ENCODE measurements at regions not wholly inside any gene's neighbourhood (a gene's known extent, or its start where the extent isn't known, plus 50 kb on each side); places are given as distances from the start of the nearest gene placed in this dataset.

DNA sequence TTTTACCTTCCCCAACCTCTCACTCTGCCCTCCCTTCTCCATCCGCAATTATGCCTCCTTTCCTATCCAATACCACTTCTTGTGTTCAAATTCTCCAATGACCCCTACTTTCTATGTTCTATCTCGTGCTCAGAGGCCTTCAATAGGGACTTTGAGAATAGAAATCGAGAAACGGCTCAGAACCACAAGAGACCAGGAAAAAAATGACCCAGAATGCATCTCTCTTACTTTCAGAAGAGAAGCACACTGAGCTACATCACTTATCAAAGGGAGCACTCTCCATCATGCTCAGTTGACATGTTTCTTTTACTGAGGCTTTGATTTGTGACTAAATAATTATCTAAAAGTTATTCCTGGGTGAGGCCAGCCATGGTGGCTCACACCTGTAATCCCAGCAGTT, 162.4 kb upstream of the PRICKLE2 start:
- TF ChIP-seq YY1 (IDR thresholded peaks at IDR 0.05; ENCODE audit: low read depth) = no peak
- TF ChIP-seq TEAD4 (IDR thresholded peaks at IDR 0.05) = no peak
- TF ChIP-seq TCF12 (IDR thresholded peaks at IDR 0.05; ENCODE audit: low read depth) = no peak
- TF ChIP-seq CREB1 (IDR thresholded peaks at IDR 0.05; ENCODE audit: low read depth) = no peak

DNA sequence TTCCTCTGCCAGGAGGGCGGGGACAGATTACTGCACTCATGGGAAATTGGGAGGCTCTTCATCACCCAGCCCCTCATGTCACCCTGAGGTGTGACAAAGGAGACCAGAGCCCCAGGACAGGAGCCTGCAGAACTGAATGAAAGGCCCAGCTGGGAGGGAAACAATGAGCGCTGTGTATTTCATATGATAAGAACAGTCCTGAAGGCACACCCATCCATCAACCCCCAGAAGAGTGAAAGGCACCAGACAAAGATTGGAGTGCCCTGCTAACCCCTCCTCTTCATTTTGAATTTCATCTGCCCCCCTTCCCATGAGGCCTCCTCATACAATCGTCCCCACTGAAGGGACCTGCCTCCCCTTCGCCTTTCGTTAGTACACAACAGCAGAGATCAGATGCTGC, 160.0 kb upstream of the PRICKLE2 start:
- no peak for TF ChIP-seq TAF1 (IDR thresholded peaks at IDR 0.05; ENCODE audit: low read depth)
- TF ChIP-seq RAD21 (IDR thresholded peaks at IDR 0.05; ENCODE audit: low read depth) = no peak
- TF ChIP-seq EGR1 (IDR thresholded peaks at IDR 0.05) = no peak
- TF ChIP-seq NFIC (IDR thresholded peaks at IDR 0.05) = no peak
- no peak for TF ChIP-seq YY1 (IDR thresholded peaks at IDR 0.05; ENCODE audit: low read depth)
- TF ChIP-seq, protein P1, sequence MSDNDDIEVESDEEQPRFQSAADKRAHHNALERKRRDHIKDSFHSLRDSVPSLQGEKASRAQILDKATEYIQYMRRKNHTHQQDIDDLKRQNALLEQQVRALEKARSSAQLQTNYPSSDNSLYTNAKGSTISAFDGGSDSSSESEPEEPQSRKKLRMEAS (IDR thresholded peaks at IDR 0.05) = no peak
- TF ChIP-seq, protein P2, sequence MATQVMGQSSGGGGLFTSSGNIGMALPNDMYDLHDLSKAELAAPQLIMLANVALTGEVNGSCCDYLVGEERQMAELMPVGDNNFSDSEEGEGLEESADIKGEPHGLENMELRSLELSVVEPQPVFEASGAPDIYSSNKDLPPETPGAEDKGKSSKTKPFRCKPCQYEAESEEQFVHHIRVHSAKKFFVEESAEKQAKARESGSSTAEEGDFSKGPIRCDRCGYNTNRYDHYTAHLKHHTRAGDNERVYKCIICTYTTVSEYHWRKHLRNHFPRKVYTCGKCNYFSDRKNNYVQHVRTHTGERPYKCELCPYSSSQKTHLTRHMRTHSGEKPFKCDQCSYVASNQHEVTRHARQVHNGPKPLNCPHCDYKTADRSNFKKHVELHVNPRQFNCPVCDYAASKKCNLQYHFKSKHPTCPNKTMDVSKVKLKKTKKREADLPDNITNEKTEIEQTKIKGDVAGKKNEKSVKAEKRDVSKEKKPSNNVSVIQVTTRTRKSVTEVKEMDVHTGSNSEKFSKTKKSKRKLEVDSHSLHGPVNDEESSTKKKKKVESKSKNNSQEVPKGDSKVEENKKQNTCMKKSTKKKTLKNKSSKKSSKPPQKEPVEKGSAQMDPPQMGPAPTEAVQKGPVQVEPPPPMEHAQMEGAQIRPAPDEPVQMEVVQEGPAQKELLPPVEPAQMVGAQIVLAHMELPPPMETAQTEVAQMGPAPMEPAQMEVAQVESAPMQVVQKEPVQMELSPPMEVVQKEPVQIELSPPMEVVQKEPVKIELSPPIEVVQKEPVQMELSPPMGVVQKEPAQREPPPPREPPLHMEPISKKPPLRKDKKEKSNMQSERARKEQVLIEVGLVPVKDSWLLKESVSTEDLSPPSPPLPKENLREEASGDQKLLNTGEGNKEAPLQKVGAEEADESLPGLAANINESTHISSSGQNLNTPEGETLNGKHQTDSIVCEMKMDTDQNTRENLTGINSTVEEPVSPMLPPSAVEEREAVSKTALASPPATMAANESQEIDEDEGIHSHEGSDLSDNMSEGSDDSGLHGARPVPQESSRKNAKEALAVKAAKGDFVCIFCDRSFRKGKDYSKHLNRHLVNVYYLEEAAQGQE (IDR thresholded peaks at IDR 0.05; ENCODE audit: low read depth) = no peak
- TF ChIP-seq, protein P3, sequence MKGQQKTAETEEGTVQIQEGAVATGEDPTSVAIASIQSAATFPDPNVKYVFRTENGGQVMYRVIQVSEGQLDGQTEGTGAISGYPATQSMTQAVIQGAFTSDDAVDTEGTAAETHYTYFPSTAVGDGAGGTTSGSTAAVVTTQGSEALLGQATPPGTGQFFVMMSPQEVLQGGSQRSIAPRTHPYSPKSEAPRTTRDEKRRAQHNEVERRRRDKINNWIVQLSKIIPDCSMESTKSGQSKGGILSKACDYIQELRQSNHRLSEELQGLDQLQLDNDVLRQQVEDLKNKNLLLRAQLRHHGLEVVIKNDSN (IDR thresholded peaks at IDR 0.05) = no peak

DNA sequence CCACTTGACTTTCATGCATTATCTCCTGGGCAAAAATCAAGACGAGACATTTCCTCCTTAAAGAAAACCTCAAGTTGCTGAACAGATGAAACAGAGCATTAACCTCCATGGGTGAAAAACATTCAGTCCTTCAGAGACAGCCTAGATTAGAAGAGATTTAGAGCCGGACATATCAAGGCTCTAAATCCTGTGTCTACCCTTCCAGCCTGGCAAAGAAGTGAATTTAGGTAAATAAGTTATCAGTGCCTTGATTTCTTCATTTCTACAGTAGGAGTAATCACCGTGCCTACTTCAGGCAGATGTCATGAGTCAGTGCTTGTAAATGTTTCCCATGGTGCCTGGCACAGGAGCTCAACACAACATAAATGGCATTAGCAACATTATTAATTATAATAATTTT, 159.3 kb upstream of the PRICKLE2 start:
- TF ChIP-seq RAD21 (IDR thresholded peaks at IDR 0.05; ENCODE audit: low read depth) (no peak), CREB1 (IDR thresholded peaks at IDR 0.05; ENCODE audit: low read depth) (no peak), TCF12 (IDR thresholded peaks at IDR 0.05; ENCODE audit: low read depth) (no peak), EP300 (IDR thresholded peaks at IDR 0.05; ENCODE audit: borderline replicate concordance) (no peak), EGR1 (IDR thresholded peaks at IDR 0.05) (no peak), NFIC (IDR thresholded peaks at IDR 0.05) (no peak), YY1 (IDR thresholded peaks at IDR 0.05; ENCODE audit: low read depth) (no peak), TAF1 (IDR thresholded peaks at IDR 0.05; ENCODE audit: low read depth) (no peak), ZBTB7A (IDR thresholded peaks at IDR 0.05; ENCODE audit: low read depth) (no peak)
- TF ChIP-seq, protein P3 (IDR thresholded peaks at IDR 0.05) = no peak
- TF ChIP-seq, protein P2 (IDR thresholded peaks at IDR 0.05; ENCODE audit: low read depth) = no peak
- TF ChIP-seq, protein P1 (IDR thresholded peaks at IDR 0.05) = no peak

DNA sequence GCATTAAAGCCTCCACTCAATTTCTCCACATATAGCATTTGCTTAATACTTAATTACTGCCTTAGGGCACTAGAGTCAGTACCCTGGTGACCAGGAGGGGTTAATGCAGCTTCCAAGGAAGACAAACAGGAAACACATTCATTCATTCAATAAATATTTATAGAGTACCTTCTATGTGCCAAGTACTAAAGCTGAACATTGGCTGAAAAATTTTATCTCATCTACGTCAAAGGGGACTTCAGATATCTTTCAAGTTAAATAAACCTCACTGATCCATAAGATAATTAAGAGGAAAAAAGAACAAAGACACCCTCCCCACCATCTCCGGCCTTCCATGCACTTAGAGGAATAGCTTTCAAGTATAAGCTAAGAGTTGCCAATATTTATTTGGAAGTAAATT, 156.9 kb upstream of the PRICKLE2 start:
- TF ChIP-seq EP300 (IDR thresholded peaks at IDR 0.05; ENCODE audit: borderline replicate concordance) = no peak
- no peak for TF ChIP-seq RAD21 (IDR thresholded peaks at IDR 0.05; ENCODE audit: low read depth)
- TF ChIP-seq TCF12 (IDR thresholded peaks at IDR 0.05; ENCODE audit: low read depth) = no peak
- no peak for TF ChIP-seq EGR1 (IDR thresholded peaks at IDR 0.05)
- TF ChIP-seq, protein P3 (IDR thresholded peaks at IDR 0.05) = no peak
- TF ChIP-seq TAF1 (IDR thresholded peaks at IDR 0.05; ENCODE audit: low read depth) = no peak
- TF ChIP-seq CEBPB (IDR thresholded peaks at IDR 0.05) = no peak
- TF ChIP-seq, protein P1 (IDR thresholded peaks at IDR 0.05) = no peak
- no peak for TF ChIP-seq YY1 (IDR thresholded peaks at IDR 0.05; ENCODE audit: low read depth)
- TF ChIP-seq FOXM1 (IDR thresholded peaks at IDR 0.05; ENCODE audit: borderline replicate concordance, low read depth) = no peak
- TF ChIP-seq, protein P2 (IDR thresholded peaks at IDR 0.05; ENCODE audit: low read depth) = no peak
- TF ChIP-seq CREB1 (IDR thresholded peaks at IDR 0.05; ENCODE audit: low read depth) = no peak
- TF ChIP-seq TEAD4 (IDR thresholded peaks at IDR 0.05) = no peak
- no peak for TF ChIP-seq NFIC (IDR thresholded peaks at IDR 0.05)
- no peak for TF ChIP-seq ZBTB7A (IDR thresholded peaks at IDR 0.05; ENCODE audit: low read depth)

Measured in Ishikawa (cell line).